NCI-H345 treated with DMSO at 0.1 percent for 48 hours (cell line): ENCODE measurements at regions not wholly inside any gene's neighbourhood (a gene's known extent, or its start where the extent isn't known, plus 50 kb on each side); places are given as distances from the start of the nearest gene placed in this dataset.

ENCODE experiments used
- DNase-seq: peaks from one replicate; lab custom pipeline; 2025; ENCODE audit not compliant: unreplicated experiment; lab: John Stamatoyannopoulos, UW

- DNase-seq, result no peak
These were observed 820.7 kb upstream of the TYRP1 start for GRCh38 chr9:11872471-11872870.

GRCh38 chr9:11874414-11874813 is 818.8 kb upstream of the TYRP1 start:
- no peak for DNase-seq

- DNase-seq, result no peak
These were observed 800.8 kb upstream of the TYRP1 start for GRCh38 chr9:11892401-11892800.

- no peak for DNase-seq
These were observed 799.9 kb upstream of the TYRP1 start for GRCh38 chr9:11893331-11893730.

GRCh38 chr9:11894136-11894535 is 799.0 kb upstream of the TYRP1 start:
- DNase-seq, result no peak

GRCh38 chr9:11902610-11903009 is 790.6 kb upstream of the TYRP1 start:
- DNase-seq, result no peak

- DNase-seq, result no peak
These were observed 777.5 kb upstream of the TYRP1 start for GRCh38 chr9:11915699-11916098.

- no peak for DNase-seq
These were observed 764.3 kb upstream of the TYRP1 start for GRCh38 chr9:11928871-11929321.

- DNase-seq, result no peak
These were observed 762.1 kb upstream of the TYRP1 start for GRCh38 chr9:11931109-11931508.

GRCh38 chr9:11931751-11932150 is 761.4 kb upstream of the TYRP1 start:
- no peak for DNase-seq

- no peak for DNase-seq
These were observed 759.3 kb upstream of the TYRP1 start for GRCh38 chr9:11933926-11934325.

- DNase-seq, result no peak
These were observed 746.7 kb upstream of the TYRP1 start for GRCh38 chr9:11946531-11946930.

GRCh38 chr9:11962327-11962726 is 730.9 kb upstream of the TYRP1 start:
- DNase-seq, result no peak

GRCh38 chr9:11966786-11967185 is 726.4 kb upstream of the TYRP1 start:
- DNase-seq, result no peak

GRCh38 chr9:11968631-11969030 is 724.6 kb upstream of the TYRP1 start:
- no peak for DNase-seq

GRCh38 chr9:11973011-11973410 is 720.2 kb upstream of the TYRP1 start:
- no peak for DNase-seq

- no peak for DNase-seq
These were observed 719.7 kb upstream of the TYRP1 start for GRCh38 chr9:11973511-11973910.

- DNase-seq, result no peak
These were observed 700.3 kb upstream of the TYRP1 start for GRCh38 chr9:11992866-11993265.

- no peak for DNase-seq
These were observed 678.7 kb upstream of the TYRP1 start for GRCh38 chr9:12014488-12014887.

- DNase-seq, result no peak
These were observed 639.0 kb upstream of the TYRP1 start for GRCh38 chr9:12054235-12054634.

GRCh38 chr9:12056874-12057273 is 636.3 kb upstream of the TYRP1 start:
- no peak for DNase-seq

- DNase-seq, result no peak
These were observed 633.1 kb upstream of the TYRP1 start for GRCh38 chr9:12060067-12060466.

GRCh38 chr9:12060811-12061210 is 632.4 kb upstream of the TYRP1 start:
- DNase-seq, result no peak

- no peak for DNase-seq
These were observed 628.1 kb upstream of the TYRP1 start for GRCh38 chr9:12065050-12065449.
